Vagina (tissue), 2 donors: ENCODE measurements at regions not wholly inside any gene's neighbourhood (a gene's known extent, or its start where the extent isn't known, plus 50 kb on each side); places are given as distances from the start of the nearest gene placed in this dataset.

ENCODE experiments used
- CTCF ChIP-seq, 3 experiments: fragments of 450-650 bp in 2 of 3; fragments of 200-600 bp in 1 of 3; sonication (generic) in 1 of 3; IDR thresholded peaks; one replicate each; pipeline ENCODE4 v1.5.1; 2017 to 2019; ENCODE audit warnings: antibody characterized with exemption in 3 of 3, mild to moderate bottlenecking in 2 of 3, moderate library complexity in 2 of 3
- POLR2A ChIP-seq, 2 donors: fragments of 450-650 bp; IDR thresholded peaks; one replicate each; pipeline ENCODE4 v1.6.1; 2017; ENCODE audit warnings: antibody characterized with exemption in 2 of 2, mild to moderate bottlenecking in 2 of 2, moderate library complexity in 2 of 2

DNA sequence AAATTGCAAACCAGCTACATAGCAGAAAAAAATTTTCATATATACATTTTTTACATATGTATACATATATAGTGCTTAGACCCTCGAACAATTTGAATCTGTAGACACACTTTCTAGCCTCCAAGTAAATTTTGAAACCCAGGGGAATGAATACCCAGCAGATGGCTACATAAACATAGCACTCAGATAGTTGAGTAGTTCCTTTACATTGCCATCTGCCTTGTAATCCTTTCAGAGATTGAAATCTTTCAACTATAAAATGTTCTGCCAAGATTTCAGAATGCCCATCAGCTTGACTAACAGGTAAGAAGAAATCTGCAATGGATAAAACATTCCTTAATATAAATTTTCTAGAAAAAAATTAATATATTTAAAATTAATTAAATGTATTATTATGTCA, 1333.5 kb upstream of the CADM2 start:
- TF ChIP-seq CTCF (IDR thresholded peaks at IDR 0.05) = no peak
- no peak for TF ChIP-seq POLR2A (IDR thresholded peaks at IDR 0.05)
